Adrenal gland (tissue), 5 donors: ENCODE measurements at regions not wholly inside any gene's neighbourhood (a gene's known extent, or its start where the extent isn't known, plus 50 kb on each side); places are given as distances from the start of the nearest gene placed in this dataset.

Source experiments
- POLR2A ChIP-seq, 2 donors: fragments of 450-650 bp; IDR thresholded peaks; one replicate each; pipeline ENCODE4 v1.6.1; 2017; ENCODE audit warnings: antibody characterized with exemption in 2 of 2, mild to moderate bottlenecking in 2 of 2, moderate library complexity in 1 of 2
- TF ChIP-seq, protein P1 (sequence below), 6 experiments: fragments of 450-650 bp in 4 of 6; fragments of 200-600 bp in 2 of 6; sonication (generic) in 1 of 6; IDR thresholded peaks; 1 replicate in 5 of 6; 2 replicates in 1 of 6; pipeline versions ENCODE4 v1.5.1 to v1.8.0; 2016 to 2021; ENCODE audit warnings: antibody characterized with exemption in 6 of 6, mild to moderate bottlenecking in 2 of 6, moderate library complexity in 1 of 6
- donor health status: DM: no; HTN: no; CAD: no.

DNA sequence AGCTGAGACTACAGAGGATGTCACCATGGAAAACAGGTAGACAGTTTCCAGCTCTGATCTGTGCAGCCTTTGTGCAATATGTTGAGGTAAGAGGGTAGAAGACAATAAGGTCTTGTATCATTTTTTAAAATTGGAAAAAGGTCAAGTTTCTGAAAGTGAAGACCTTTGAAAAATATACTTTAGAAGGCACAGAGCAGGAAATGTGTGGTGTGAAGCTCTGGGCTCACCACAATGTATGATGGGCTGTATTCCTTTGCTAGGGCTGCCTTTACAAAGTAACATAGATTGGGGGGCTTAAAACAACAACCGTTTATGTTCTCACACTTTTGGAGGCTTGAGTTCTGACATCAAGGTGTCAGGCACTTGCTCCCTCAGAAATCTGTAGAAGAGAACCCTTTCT is 514.3 kb upstream of the JARID2 start:
- TF ChIP-seq, protein P1, sequence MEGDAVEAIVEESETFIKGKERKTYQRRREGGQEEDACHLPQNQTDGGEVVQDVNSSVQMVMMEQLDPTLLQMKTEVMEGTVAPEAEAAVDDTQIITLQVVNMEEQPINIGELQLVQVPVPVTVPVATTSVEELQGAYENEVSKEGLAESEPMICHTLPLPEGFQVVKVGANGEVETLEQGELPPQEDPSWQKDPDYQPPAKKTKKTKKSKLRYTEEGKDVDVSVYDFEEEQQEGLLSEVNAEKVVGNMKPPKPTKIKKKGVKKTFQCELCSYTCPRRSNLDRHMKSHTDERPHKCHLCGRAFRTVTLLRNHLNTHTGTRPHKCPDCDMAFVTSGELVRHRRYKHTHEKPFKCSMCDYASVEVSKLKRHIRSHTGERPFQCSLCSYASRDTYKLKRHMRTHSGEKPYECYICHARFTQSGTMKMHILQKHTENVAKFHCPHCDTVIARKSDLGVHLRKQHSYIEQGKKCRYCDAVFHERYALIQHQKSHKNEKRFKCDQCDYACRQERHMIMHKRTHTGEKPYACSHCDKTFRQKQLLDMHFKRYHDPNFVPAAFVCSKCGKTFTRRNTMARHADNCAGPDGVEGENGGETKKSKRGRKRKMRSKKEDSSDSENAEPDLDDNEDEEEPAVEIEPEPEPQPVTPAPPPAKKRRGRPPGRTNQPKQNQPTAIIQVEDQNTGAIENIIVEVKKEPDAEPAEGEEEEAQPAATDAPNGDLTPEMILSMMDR (IDR thresholded peaks at IDR 0.05): no peak
- no peak for TF ChIP-seq POLR2A (IDR thresholded peaks at IDR 0.05)
